Fibroblast of mammary gland (primary cell): ENCODE measurements at regions not wholly inside any gene's neighbourhood (a gene's known extent, or its start where the extent isn't known, plus 50 kb on each side); places are given as distances from the start of the nearest gene placed in this dataset.
A peak's percentile ranks its signal among the peaks of the same experiment; 100 is the strongest.
"Not testable (repeated sequence)": the region's sequence is repeated elsewhere in the genome, so short reads cannot be mapped to it uniquely, and the experiment has no call there.

Source experiments
- DNase-seq: peaks from one replicate; pipeline ENCODE4 v3.0.0-alpha.2; 2010; ENCODE audit warnings: low read depth
- H3K4me3 ChIP-seq: 2 replicates; pipeline ENCODE4 v1.5.1; 2011; ENCODE audit warnings: low read depth, mild to moderate bottlenecking, low read length, moderate library complexity; ENCODE audit not compliant: control insufficient read depth
- TF ChIP-seq, protein P1 (sequence below): conservative IDR thresholded peaks from 2 replicates; pipeline ENCODE4 v1.5.1; 2011; ENCODE audit warnings: low read depth, low read length, inconsistent platforms; ENCODE audit not compliant: control insufficient read depth, insufficient read depth

DNA sequence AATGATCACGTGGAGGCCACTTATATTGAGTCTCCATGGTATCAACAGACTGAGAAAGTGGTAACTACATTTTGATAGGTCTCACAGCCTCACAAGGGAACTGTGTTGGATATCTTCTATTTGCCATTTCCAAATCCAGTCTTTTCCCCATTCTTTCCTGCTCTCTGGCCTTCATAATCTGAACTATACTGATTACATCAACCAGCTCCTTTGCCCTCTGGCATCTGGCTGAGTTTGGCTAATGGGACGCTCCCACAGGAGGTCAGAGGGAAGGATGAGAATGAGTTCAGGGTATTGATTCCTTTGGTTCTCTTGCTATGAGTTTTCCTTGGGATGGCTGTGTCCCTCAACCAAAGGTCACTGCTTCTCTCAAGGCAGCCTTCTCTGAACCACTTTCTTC is 152.6 kb downstream of the RTL9 start:
- no peak overlapping the region for H3K4me3 ChIP-seq
- TF ChIP-seq, protein P1, sequence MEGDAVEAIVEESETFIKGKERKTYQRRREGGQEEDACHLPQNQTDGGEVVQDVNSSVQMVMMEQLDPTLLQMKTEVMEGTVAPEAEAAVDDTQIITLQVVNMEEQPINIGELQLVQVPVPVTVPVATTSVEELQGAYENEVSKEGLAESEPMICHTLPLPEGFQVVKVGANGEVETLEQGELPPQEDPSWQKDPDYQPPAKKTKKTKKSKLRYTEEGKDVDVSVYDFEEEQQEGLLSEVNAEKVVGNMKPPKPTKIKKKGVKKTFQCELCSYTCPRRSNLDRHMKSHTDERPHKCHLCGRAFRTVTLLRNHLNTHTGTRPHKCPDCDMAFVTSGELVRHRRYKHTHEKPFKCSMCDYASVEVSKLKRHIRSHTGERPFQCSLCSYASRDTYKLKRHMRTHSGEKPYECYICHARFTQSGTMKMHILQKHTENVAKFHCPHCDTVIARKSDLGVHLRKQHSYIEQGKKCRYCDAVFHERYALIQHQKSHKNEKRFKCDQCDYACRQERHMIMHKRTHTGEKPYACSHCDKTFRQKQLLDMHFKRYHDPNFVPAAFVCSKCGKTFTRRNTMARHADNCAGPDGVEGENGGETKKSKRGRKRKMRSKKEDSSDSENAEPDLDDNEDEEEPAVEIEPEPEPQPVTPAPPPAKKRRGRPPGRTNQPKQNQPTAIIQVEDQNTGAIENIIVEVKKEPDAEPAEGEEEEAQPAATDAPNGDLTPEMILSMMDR, result no peak
- no peak for DNase-seq

DNA sequence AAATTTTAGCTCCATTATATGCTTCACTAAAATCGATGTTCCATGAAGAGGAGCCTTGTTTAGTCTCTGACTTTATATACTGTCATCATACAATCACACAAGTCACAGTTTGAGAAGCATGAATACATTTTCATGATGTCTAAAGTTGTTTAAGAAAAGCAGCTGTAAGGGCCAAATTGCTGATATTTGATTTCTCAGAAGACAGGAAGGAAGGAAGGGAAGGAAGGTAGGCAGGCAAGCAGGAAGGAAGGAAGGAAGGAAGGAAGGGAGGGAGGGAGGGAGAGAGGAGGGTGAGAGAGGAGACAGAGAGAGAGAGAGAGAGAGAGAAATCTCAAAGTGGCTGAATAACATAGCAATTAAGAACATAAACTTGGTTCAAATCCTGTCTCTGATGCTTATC is 153.7 kb downstream of the RTL9 start:
- no peak for DNase-seq
- H3K4me3 ChIP-seq, result no peak overlapping the region
- TF ChIP-seq, protein P1, result no peak

DNA sequence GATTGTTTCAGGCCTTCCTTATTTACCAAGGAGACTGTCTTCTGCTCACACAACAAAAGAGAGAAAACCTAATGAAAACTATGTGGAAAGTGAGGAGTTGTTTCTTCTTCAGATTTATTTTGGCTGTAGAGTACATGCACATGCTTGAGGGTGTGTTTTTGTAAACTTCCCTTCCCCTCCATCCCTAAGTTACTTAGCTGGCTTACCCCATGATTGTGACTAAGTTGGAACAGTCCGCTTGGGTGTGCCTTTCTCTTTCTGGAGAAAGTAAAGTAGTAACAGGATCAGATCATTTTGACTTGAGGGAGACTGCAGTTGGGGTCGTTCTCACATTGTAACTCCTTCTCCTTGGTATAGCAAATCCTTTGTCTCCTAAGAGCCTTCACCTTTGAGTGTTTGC is 155.9 kb downstream of the RTL9 start:
- DNase-seq, result no peak
- H3K4me3 ChIP-seq, result no peak overlapping the region
- TF ChIP-seq, protein P1, result no peak

DNA sequence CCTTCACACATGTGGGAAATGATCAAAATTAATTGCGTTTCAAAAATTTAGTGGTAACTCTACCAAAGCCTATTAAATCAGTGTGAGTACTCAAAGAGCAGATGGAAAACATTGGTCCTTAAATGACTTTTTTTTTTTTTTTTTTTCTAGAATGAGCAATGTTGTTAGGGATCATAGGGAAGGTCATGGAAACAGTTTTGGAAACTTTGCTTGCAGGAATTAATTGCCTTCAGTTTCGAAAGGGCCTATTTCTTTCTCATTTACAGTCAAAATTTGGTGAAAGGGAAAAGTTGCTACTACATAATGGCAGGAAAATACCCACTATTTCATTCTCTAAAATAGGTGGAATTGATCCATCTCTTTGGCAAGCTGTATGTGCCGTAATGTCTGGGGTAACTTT is 160.9 kb downstream of the RTL9 start:
- TF ChIP-seq, protein P1, result no peak
- DNase-seq, result no peak
- H3K4me3 ChIP-seq, result no peak overlapping the region

DNA sequence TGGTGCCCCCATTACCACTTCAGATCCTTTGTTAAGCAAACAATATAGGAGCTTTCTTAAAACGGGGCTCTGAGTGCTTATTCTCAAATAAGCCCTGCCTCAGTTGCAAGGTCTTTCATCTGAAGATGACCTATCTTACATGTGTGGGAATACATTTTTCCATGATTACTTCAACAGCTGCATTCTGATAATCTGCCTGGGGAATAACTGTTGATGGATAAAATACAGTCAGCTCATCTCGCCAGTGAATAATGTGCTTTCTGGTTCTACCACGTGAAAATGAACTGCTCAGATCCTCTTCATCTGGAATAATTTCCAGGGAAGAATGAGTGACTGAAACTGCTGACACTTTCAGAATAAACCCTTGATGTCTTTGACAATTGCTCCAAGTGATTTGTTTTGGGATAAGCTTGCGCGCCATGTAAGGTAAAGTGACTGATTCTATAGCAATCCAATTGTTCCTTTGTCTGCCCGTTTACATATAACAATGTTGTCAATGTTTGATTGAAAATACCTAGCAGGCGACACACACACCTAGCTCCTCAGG is 161.3 kb downstream of the RTL9 start:
- no peak for DNase-seq
- no peak overlapping the region for H3K4me3 ChIP-seq
- TF ChIP-seq, protein P1, result no peak

DNA sequence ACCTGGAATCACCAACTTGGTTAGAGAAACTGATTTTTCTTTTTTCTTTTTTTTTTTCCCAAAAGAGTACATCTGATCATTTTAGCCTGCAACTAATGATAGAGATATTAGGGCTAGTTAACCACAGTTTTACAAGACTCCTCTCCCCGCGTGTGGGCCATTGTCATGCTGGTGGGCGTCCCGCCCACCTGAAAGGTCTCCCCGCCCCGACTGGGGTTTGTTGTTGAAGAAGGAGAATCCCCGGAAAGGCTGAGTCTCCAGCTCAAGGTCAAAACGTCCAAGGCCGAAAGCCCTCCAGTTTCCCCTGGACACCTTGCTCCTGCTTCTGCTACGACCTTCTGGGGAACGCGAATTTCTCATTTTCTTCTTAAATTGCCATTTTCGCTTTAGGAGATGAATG is 162.0 kb downstream of the RTL9 start:
- DNase-seq, H3K4me3 ChIP-seq: not testable (repeated sequence)

DNA sequence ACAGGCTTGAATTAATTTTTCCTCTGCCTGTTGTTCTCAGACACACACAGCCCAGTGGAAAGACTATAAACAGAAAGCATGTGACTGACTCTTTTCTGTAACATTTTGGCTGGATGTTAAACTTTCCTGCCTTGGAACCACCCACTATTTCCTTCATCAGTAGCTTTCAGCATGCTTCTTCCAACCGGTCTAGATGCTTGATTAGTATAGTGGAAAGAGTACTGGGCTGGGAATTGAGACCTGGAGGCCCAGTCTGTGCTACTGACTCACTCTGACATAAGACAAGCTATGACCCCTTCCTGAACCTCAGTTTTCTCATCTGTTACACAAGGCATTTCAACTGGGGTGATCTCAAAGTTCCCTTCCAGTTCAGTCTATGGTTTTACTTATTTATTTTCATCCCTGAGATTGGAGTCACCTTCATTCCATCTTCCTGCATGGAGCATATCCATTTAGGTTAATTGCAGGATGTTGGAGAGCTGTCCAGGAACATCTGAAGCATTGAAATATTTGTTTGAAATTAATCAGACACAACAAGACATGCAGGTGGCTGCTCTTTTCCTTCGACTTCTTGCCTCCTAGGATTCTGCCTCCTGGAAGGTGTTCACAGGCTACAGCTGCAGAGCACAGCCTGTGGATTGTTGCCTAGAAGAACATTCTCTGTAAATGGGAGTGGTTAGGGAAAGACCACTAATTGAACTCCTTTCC is 173.4 kb downstream of the RTL9 start:
- TF ChIP-seq, protein P1, result no peak
- peak; percentile 82 for DNase-seq
- H3K4me3 ChIP-seq, result no peak overlapping the region
